HPDE6-E6E7 (cell line): ENCODE measurements at regions not wholly inside any gene's neighbourhood (a gene's known extent, or its start where the extent isn't known, plus 50 kb on each side); places are given as distances from the start of the nearest gene placed in this dataset.

Experiments
- DNase-seq: peaks from one replicate; pipeline ENCODE4 v3.0.0; 2011; ENCODE audit warnings: missing footprints; ENCODE audit errors: extremely low spot score

GRCh38 chr10:83252169-83252568 is 887.1 kb upstream of the GHITM start:
- DNase-seq = no peak

- DNase-seq = no peak
Observed at GRCh38 chr10:83252596-83252995, 886.7 kb upstream of the GHITM start.

DNA sequence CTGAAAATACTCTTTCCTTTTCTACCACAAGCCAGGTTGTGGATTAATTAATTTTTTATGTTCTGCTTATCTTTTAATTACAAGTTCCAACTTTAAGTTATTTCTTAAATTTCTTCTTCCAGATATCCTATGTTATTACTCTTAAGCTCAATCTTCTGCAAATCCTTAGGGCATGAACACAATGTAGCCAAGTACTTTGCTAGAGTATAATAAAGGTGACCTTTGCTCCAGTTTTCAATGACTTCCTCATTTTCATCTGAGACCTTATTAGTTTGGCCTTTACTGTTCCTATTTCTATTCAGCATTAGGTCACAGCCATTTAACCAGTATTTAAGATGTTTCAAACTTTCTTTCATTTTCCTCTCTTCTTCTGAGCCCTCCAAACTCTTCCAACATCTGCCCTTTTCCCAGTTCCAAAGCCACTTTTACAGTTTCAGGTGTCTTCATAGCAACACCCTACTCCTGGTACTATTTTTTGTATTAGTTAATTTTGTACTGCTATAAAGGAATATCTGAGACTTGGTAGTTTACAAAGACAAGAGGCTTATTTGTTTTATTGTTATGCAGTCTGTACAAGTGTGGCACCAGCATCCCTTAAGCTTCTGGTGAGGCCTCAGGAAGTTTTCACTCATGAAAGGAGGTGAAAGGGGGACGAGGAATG is 886.2 kb upstream of the GHITM start:
- DNase-seq = no peak

- DNase-seq = no peak
Observed at GRCh38 chr10:83254698-83255097, 884.6 kb upstream of the GHITM start.

GRCh38 chr10:83262434-83262833 is 876.9 kb upstream of the GHITM start:
- DNase-seq = no peak

DNA sequence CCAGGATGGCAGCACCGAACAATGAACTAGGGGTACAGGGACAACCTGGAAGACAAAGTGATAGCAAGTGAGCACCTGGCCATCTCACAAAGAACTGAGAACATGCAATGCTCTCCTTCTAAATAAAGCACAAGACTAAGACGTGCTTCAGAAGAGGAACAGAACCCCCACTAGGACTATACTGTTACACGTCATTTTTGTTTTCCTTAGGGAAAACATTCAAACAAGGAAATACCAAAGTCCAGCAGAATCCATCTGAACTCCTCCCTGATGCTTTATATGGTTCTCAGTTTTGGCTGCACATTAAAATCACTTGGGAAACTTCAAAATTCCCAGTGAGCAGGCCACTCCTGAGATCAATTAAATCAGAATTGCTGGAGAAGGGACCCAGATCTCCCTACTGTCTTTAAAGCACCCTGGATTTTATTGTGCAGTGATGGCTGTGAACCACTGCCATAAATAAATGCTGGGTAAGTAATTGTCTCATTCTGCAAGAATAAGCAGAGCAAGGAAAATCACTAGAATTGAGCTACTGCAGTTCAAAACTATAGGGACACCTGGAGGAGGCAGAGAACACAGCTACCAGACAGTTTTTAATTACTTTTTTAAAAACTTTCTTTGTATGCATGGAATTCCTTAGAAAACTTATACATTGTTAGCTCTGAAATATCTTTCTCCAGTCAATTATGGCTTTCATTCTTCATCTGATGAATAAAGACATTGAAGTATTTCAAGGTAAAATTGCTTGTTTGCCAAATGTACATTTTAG is 866.5 kb upstream of the GHITM start:
- no peak for DNase-seq

- no peak for DNase-seq
Observed at GRCh38 chr10:83274088-83274487, 865.2 kb upstream of the GHITM start.

DNA sequence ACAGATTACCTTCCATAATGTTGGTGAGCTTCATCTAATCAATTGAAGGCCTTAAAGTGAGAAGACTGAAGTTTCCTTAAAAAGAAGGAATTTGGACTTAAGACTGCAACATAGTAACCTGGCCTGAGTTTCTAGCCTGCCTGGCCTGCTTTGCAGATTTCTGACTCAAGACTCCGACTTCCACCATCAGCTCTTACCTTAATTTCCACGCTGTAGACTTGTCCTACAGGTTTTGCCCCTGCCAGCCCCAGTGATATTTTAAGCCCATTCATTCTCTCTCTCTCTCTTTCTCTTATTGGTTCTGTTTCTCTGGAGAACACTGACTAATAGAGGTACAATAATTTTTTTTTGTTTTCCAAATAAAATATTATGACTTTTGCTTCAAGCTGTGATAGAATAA is 862.3 kb upstream of the GHITM start:
- no peak for DNase-seq

DNA sequence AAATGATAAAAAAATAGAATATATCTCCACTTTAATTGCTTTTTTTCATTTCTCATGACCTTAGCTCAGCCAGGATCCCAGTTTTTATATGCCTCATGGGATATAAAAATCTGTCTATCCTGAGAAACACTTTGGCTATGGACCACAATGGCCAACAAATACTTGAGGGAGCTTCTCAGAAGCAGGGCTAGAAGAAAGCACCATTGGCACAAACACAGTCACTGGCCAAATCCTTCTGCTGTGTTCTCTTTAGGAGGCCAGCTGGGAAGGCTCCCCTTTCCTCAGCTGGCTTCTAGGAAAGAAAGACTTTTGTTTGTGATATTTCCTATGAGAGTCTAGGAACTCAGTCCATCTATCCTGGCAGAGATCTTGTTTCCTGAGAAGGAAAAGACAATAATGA is 856.2 kb upstream of the GHITM start:
- no peak for DNase-seq

DNA sequence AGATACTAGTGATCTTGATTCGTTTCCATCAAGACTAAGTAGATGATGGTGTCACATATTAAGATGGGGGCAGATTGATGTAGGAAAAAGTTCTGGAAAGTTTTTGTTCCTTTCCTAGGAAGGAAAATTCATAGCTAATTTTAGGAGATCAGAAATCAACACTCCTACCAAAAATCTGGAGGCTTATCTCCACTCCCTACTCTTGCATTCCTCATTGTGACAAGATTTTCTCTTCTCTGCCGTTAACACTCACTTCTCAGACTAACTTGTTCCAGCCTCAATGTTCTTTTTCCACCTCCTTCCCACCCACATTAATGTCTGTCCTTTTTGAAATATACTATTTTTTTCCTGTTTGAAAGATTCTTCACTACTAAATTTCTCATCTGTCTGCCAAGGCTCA is 851.9 kb upstream of the GHITM start:
- no peak for DNase-seq

- DNase-seq = no peak
Observed at GRCh38 chr10:83289373-83289772, 849.9 kb upstream of the GHITM start.

- DNase-seq = no peak
Observed at GRCh38 chr10:83289948-83290347, 849.4 kb upstream of the GHITM start.

- DNase-seq = peak; percentile 33
Observed at GRCh38 chr10:83301732-83302131, 837.6 kb upstream of the GHITM start.

GRCh38 chr10:83302623-83303022 is 836.7 kb upstream of the GHITM start:
- no peak for DNase-seq

DNA sequence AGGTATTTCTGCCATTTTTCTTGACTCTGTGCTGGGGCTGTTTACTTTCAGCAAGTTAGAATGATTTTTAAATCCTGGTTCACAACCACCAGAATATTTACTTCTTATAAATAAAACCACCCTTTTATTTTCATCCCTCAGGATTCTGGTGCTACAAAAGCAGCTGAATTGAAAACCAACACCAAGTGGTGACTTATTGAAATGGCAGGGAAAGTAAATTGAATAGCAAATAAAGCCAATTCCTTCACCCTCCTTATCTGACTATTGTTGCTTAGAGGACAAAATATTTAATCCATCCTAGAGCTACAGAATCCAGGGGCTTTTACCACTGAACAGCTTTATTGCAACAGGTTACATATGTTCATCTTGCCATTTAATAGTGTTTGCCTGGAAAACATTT is 828.6 kb upstream of the GHITM start:
- DNase-seq = no peak

DNA sequence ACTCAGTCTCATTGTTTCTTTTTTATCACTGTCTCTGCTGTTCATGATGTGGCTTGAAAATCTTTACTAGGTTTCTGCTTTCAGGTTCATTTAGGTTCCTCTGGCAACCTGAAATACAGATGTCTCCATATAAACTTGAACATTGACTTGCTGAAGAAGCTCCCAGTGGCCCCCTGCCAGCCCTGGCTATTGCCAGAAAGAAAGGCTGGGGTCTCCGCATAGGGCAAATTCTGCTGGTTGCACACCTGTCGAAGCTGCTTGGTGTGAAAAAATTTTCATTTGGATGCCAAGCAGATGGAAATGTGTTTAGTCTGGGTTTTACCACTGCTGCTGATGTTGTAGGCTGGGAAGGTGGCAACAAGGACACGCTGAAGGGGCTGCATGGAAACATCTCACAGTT is 826.7 kb upstream of the GHITM start:
- no peak for DNase-seq

- no peak for DNase-seq
Observed at GRCh38 chr10:83332690-83333089, 806.6 kb upstream of the GHITM start.

- no peak for DNase-seq
Observed at GRCh38 chr10:83333566-83333965, 805.7 kb upstream of the GHITM start.

DNA sequence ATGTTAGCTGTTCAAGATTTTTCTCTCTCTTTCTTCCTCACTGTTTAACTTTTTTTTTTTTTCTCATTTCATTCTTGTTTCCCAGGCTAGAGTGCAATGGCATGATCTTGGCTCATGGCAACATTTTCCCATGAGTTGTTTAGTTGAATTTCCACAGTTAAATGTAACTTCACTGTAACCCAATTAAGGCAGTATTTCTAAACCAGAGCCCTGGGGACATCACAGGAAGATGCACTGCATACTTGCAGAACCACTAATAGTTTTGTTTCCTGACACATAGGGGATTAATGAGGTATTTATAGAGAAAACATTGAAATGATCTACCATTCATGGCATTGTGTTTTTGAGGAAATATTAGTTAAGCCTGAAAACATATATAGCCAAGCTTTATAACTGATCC is 795.6 kb upstream of the GHITM start:
- no peak for DNase-seq

DNA sequence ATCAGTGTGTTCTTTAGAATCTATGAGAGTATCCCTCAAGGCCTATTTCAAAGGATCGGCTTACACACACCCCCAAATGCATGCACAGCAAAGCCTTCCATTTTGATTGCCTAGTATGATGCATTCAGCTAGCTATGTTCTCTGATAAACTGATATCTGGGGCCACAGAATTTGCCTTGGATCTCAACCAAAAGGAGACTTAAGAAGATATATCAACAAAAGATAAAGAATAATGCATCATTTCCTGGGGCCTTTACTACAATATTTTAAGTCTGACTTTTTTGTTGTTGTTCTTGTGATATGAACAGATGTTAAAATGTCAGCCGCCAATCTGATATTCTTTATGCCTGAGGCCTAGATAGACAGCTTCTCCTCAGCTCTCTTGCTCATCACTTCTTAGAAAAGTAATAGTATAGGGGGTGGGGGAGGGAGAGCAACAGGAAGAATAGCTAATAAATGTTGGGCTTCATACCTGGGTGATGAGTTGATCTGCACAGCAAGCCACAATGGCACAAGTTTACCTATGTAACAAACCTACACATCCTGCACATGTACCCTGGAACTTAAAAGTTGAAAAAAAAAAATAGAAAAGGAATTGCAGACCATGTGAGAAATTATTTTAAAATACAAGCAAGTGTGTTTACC is 792.9 kb upstream of the GHITM start:
- DNase-seq = no peak

DNA sequence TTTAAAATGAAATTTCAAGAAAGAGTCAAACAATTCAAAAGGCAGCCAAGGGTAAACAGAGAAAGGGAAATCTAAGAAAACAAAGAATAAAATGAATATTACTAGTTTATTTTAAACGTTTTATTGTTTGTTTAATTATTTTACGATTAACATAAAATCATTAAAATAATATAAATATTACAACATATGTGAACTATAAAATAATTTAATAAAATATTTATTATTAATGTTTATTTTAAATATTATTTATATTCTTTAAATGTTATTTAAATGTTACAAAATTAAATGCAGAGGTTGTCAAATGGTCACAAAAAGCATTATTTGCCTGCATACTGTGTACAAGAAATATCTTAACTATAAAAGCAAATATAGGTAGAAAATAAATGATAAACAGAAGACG is 786.7 kb upstream of the GHITM start:
- no peak for DNase-seq

DNA sequence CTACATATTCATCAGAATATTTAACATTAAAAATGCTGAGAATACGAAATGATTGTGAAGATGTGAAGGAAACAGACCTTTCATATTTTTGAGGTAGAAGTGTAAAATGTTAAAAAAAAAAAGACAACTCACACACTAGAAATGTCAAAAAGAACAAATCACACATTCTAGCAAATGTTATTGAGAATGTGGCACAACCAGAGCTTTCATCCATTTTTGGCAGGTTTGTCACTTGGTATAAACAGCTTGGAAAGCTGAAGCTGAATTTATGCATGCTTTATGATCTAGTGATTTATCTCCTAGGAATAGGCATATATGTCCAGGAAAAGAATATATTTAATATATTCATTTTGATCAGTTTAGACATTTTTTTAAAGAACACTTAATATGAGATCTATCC is 784.9 kb upstream of the GHITM start:
- DNase-seq = no peak

DNA sequence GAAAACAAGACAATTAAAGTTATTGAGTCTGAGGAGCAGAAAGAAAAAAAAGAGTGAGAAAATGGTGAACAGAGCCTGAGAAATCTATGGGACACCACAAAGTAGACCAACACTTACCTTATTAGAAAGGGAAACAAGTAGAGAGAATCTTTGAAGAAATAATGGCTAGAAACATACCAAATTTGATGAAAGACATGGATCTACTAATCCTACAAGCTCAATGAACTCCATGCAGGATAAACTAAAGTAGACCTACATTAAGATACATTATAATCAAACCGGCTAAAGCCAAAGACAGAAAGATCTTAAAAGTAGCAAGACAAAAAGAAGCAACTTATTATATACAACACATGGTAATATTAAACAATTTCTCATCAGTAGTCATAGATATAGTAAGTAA is 782.3 kb upstream of the GHITM start:
- DNase-seq = no peak
